HepG2 (cell line): ENCODE measurements at regions not wholly inside any gene's neighbourhood (a gene's known extent, or its start where the extent isn't known, plus 50 kb on each side); places are given as distances from the start of the nearest gene placed in this dataset.

Source experiments
- ATF1 ChIP-seq: IDR thresholded peaks from 2 replicates; pipeline ENCODE4 v1.6.1; 2016; ENCODE audit warnings: mild to moderate bottlenecking, control low read depth
- BHLHE40 ChIP-seq: IDR thresholded peaks from 2 replicates; pipeline ENCODE4 v1.6.1; 2011; ENCODE audit warnings: low read length, improper control_type of control experiment
- FOXP4 ChIP-seq: sonication (generic); formaldehyde crosslinking; IDR thresholded peaks from 2 replicates; pipeline ENCODE4 v1.4.0; 2020; ENCODE audit warnings: missing genetic modification reagents
- HOXA7 ChIP-seq: sonication (generic); formaldehyde crosslinking; IDR thresholded peaks from 2 replicates; pipeline ENCODE4 v1.8.1; 2022; ENCODE audit warnings: mild to moderate bottlenecking, missing genetic modification reagents, moderate library complexity
- MEIS1 ChIP-seq: sonication (generic); formaldehyde crosslinking; IDR thresholded peaks from 2 replicates; pipeline ENCODE4 v1.9.0; 2021; ENCODE audit warnings: mild to moderate bottlenecking, missing genetic modification reagents, moderate library complexity, borderline replicate concordance
- NCOA2 ChIP-seq: sonication (generic); formaldehyde crosslinking; IDR thresholded peaks from 2 replicates; pipeline ENCODE4 v1.8.0; 2022; ENCODE audit warnings: inconsistent platforms
- PHB2 ChIP-seq: fragments of 450-650 bp; IDR thresholded peaks from 2 replicates; pipeline ENCODE4 v1.6.1; 2018; ENCODE audit not compliant: partially characterized antibody
- POLR2A ChIP-seq, 2 experiments: IDR thresholded peaks; 2 replicates each; pipeline ENCODE4 v1.6.1; 2011; ENCODE audit warnings: low read depth in 2 of 2, low read length in 2 of 2, mild to moderate bottlenecking in 1 of 2, moderate library complexity in 1 of 2; ENCODE audit not compliant: insufficient read depth in 1 of 2
- SAFB2 ChIP-seq: sonication (generic); formaldehyde crosslinking; IDR thresholded peaks from 2 replicates; pipeline ENCODE4 v1.5.1; 2020; ENCODE audit warnings: missing genetic modification reagents, low read depth, mild to moderate bottlenecking, borderline replicate concordance
- ZNF451 ChIP-seq: sonication (generic); formaldehyde crosslinking; IDR thresholded peaks from 2 replicates; pipeline ENCODE4 v1.5.0; 2020; ENCODE audit warnings: mild to moderate bottlenecking, missing genetic modification reagents

GRCh38 chr10:35928748-35929147, 286.7 kb upstream of the FZD8 start:
- TF ChIP-seq POLR2A (IDR thresholded peaks at IDR 0.05; ENCODE audit: insufficient read depth in 1 of 2, low read depth in 2 of 2, low read length in 2 of 2): no peak
- no peak for TF ChIP-seq NCOA2
- no peak for TF ChIP-seq FOXP4 (CRISPR knock-in tag)
- TF ChIP-seq MEIS1 (CRISPR knock-in tag): no peak
- TF ChIP-seq PHB2: no peak
- no peak for TF ChIP-seq ZNF451
- TF ChIP-seq ATF1 (CRISPR knock-in tag): no peak
- TF ChIP-seq BHLHE40: no peak
- no peak for TF ChIP-seq HOXA7
- TF ChIP-seq SAFB2 (CRISPR knock-in tag): no peak
